ENCODE measurements at regions not wholly inside any gene's neighbourhood (a gene's known extent, or its start where the extent isn't known, plus 50 kb on each side); places are given as distances from the start of the nearest gene placed in this dataset.

GRCh38 chr1:73862355-73862754 lies 335.6 kb downstream of the LRRIQ3 start:
- TF ChIP-seq CTCF (IDR thresholded peaks at IDR 0.05; ENCODE audit: low read length) (no peak), EZH2 (IDR thresholded peaks at IDR 0.05; ENCODE audit: borderline replicate concordance, low read length) (no peak)

Data from OCI-LY1 (cell line).